ENCODE measurements at regions not wholly inside any gene's neighbourhood (a gene's known extent, or its start where the extent isn't known, plus 50 kb on each side); places are given as distances from the start of the nearest gene placed in this dataset.

- TF ChIP-seq FOXA3 (CRISPR knock-in tag; IDR thresholded peaks at IDR 0.05) (peak; percentile 60), SMAD1 (CRISPR knock-in tag; IDR thresholded peaks at IDR 0.05; ENCODE audit: borderline replicate concordance, low read depth) (no peak), PITX1 (CRISPR knock-in tag; IDR thresholded peaks at IDR 0.05) (peak; percentile 73), ASH2L (IDR thresholded peaks at IDR 0.05; ENCODE audit: insufficient read length, low read depth, low read length) (peak; percentile 59), EHMT2 (IDR thresholded peaks at IDR 0.05; ENCODE audit: borderline replicate concordance, low read depth, low read length) (0 out of 2 replicates have a peak, but pooled peaks have one; percentile 21), SRY (CRISPR knock-in tag; IDR thresholded peaks at IDR 0.05) (no peak), ISL2 (CRISPR knock-in tag; IDR thresholded peaks at IDR 0.05) (peak; percentile 94)
These were observed 1095.1 kb downstream of the GALC start (continued) for GRCh38 chr14:86897704-86898513.

DNA sequence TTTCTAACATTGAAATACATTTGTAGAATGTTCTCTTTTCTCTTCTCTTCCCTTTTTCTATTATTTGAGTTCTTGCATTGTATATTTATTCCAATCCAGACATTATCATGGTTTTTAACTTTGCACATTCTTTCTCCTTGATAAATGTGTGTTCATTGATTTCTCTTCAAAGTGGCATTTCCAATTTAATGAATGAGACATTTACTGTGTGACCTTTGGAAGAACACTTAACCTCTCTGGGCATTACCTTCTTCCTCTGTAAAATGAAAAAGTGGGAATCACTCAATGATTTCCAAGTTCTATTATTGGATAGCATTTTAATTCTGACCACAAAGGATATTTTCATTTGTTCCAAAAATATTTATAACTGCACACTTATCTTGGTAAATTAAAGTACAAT lies 1095.8 kb downstream of the GALC start:
- Histone ChIP-seq H3K9me3 (ENCODE audit: low read length) (no peaks in the 10 kb centered on the region), H3K4me2 (ENCODE audit: low read depth, low read length) (0 out of 2 replicates have a peak overlapping the region, but pooled peaks have one; percentile 52), H4K20me1 (ENCODE audit: insufficient read depth, low read length) (no peaks in the 10 kb centered on the region), H3K9ac (ENCODE audit: insufficient read depth, low read depth, low read length) (no peak overlapping the region), H2AFZ (ENCODE audit: low read length) (no peak overlapping the region), H3K27me3 (ENCODE audit: control insufficient read depth in 1 of 2, insufficient read depth in 2 of 2, low read length in 2 of 2) (no peaks in the 10 kb centered on the region), H3K36me3 (replicated peaks in 1 of 2; ENCODE audit: control insufficient read depth in 1 of 2, insufficient read depth in 2 of 2, low read length in 2 of 2) (no peaks in the 10 kb centered on the region), H3K4me1 (ENCODE audit: insufficient read depth, low read length) (peaks cover 67% of the 10 kb centered on the region), H3K79me2 (ENCODE audit: insufficient read depth, low read length) (no peaks in the 10 kb centered on the region), H3K4me3 (replicated peaks in 1 of 3; ENCODE audit: insufficient read depth in 1 of 3, low read depth in 2 of 3, low read length in 3 of 3) (peak overlapping the region in 1 of 3 experiments; percentile 29; a peak in 1 of 6 replicates), H3K27ac (ENCODE audit: extremely low read length, insufficient read depth, low read length) (peak overlapping the region; percentile 50)
- no peak for ATAC-seq
- POLR2A ChIA-PET = interaction anchor here (1.0 kb wide), 1 partner anchor 174 kb away, joined by 3 read pairs; no protein-coding TSS in a partner anchor
- BruUV-seq (replicated peaks) = no TSS peak
- no peak for DNase-seq (ENCODE audit: low spot score)
- CTCF ChIA-PET (ENCODE audit: low intra/inter-chr PET ratio, low total read pairs) = no interaction called here
- no peak for TF ChIP-seq ZNF746 (CRISPR knock-in tag; IDR thresholded peaks at IDR 0.05)
- TF ChIP-seq KDM1A (CRISPR knock-in tag; IDR thresholded peaks at IDR 0.05) = peak; percentile 76; the same call in 1 of the 2 replicates
- TF ChIP-seq JUND (CRISPR knock-in tag; IDR thresholded peaks at IDR 0.05) = no peak
- no peak for TF ChIP-seq ZNF136 (CRISPR knock-in tag; IDR thresholded peaks at IDR 0.05; ENCODE audit: low read depth)
- TF ChIP-seq ZNF3 (CRISPR knock-in tag; IDR thresholded peaks at IDR 0.05) = peak; percentile 87
- TF ChIP-seq ZNF768 (CRISPR knock-in tag; IDR thresholded peaks at IDR 0.05) = peak; percentile 92; the same call in 1 of the 2 replicates
- no peak for TF ChIP-seq FOXK2 (IDR thresholded peaks at IDR 0.05)
- peak; percentile 22 for TF ChIP-seq ZFP36 (IDR thresholded peaks at IDR 0.05; ENCODE audit: borderline replicate concordance, low read depth, low read length, partially characterized antibody)
- TF ChIP-seq RCOR2 (CRISPR knock-in tag; IDR thresholded peaks at IDR 0.05) = peak; percentile 48; the same call in 1 of the 2 replicates
- TF ChIP-seq MBNL3 (CRISPR knock-in tag; conservative IDR thresholded peaks at IDR 0.05) = no peak
- no peak for FAIRE-seq
- intact Hi-C loops (cut with micrococcal nuclease; ENCODE audit: unreplicated experiment) (loop anchor here (5.0 to 10.0 kb wide), 3 partner anchors 100 to 222 kb away; no protein-coding TSS in a partner anchor), in situ Hi-C loops (cut with HindIII; ENCODE audit: extremely low pct_ligation_motif_present, low pct_unique_long_range_greater_than_20kb) (loop anchor here (10.0 kb wide), 2 partner anchors 102 to 172 kb away; no protein-coding TSS in a partner anchor)
